BE2C (cell line): ENCODE measurements at regions not wholly inside any gene's neighbourhood (a gene's known extent, or its start where the extent isn't known, plus 50 kb on each side); places are given as distances from the start of the nearest gene placed in this dataset.
"Not testable (repeated sequence)": the region's sequence is repeated elsewhere in the genome, so short reads cannot be mapped to it uniquely, and the experiment has no call there.

Experiments used
- DNase-seq: peaks from one replicate; pipeline ENCODE4 v3.0.0-alpha.2; 2020
- H3K27me3 ChIP-seq: fragments of 250-450 bp; sonication (Bioruptor Pico); 2 replicates; pipeline ENCODE4 v1.5.1; 2020; ENCODE audit warnings: mild to moderate bottlenecking
- H3K36me3 ChIP-seq: fragments of 250-450 bp; sonication (Bioruptor Pico); 2 replicates; pipeline ENCODE4 v1.5.1; 2020; ENCODE audit warnings: mild to moderate bottlenecking
- H3K4me1 ChIP-seq: fragments of 250-450 bp; sonication (Bioruptor Pico); 2 replicates; pipeline ENCODE4 v1.5.1; 2020
- H3K4me3 ChIP-seq: 2 replicates; pipeline ENCODE4 v1.5.1; 2011; ENCODE audit warnings: low read depth, low read length
- H3K9me3 ChIP-seq: fragments of 250-450 bp; sonication (Bioruptor Pico); 2 replicates; pipeline ENCODE4 v1.5.1; 2020
- CTCF ChIP-seq: IDR thresholded peaks from 2 replicates; pipeline ENCODE4 v1.5.1; 2012; ENCODE audit warnings: mild to moderate bottlenecking, low read depth, low read length

GRCh38 chr15:29648415-29648814, 173.9 kb downstream of the TJP1 start:
- not testable (repeated sequence) for H3K4me3 ChIP-seq, H3K27me3 ChIP-seq, H3K9me3 ChIP-seq, H3K36me3 ChIP-seq, H3K4me1 ChIP-seq, DNase-seq

GRCh38 chr15:29645841-29646240, 176.4 kb downstream of the TJP1 start:
- no peak for DNase-seq
- no peaks in the 10 kb centered on the region for H3K9me3 ChIP-seq
- no peaks in the 10 kb centered on the region for H3K4me1 ChIP-seq
- no peaks in the 10 kb centered on the region for H3K27me3 ChIP-seq
- no peaks in the 10 kb centered on the region for H3K36me3 ChIP-seq
- TF ChIP-seq CTCF: no peak
- H3K4me3 ChIP-seq: no peak overlapping the region

- not testable (repeated sequence) for H3K27me3 ChIP-seq, H3K4me1 ChIP-seq, H3K4me3 ChIP-seq, DNase-seq, H3K36me3 ChIP-seq, H3K9me3 ChIP-seq
Measured at GRCh38 chr15:29644361-29644760, 177.9 kb downstream of the TJP1 start.

- no peak for DNase-seq
- Histone ChIP-seq H3K4me1 (no peaks in the 10 kb centered on the region), H3K9me3 (no peaks in the 10 kb centered on the region), H3K4me3 (no peak overlapping the region), H3K36me3 (no peaks in the 10 kb centered on the region), H3K27me3 (no peaks in the 10 kb centered on the region)
- TF ChIP-seq CTCF: no peak
Measured at GRCh38 chr15:29638781-29639180, 183.5 kb downstream of the TJP1 start.

- H3K4me3 ChIP-seq: no peak overlapping the region
- H3K4me1 ChIP-seq: no peaks in the 10 kb centered on the region
- no peak for TF ChIP-seq CTCF
- no peaks in the 10 kb centered on the region for H3K27me3 ChIP-seq
- no peaks in the 10 kb centered on the region for H3K9me3 ChIP-seq
- no peak for DNase-seq
- no peaks in the 10 kb centered on the region for H3K36me3 ChIP-seq
Measured at GRCh38 chr15:29638011-29638410, 184.3 kb downstream of the TJP1 start.

GRCh38 chr15:29637555-29637954, 184.7 kb downstream of the TJP1 start:
- Histone ChIP-seq H3K4me1 (no peaks in the 10 kb centered on the region), H3K9me3 (no peaks in the 10 kb centered on the region), H3K36me3 (no peaks in the 10 kb centered on the region), H3K27me3 (no peaks in the 10 kb centered on the region), H3K4me3 (no peak overlapping the region)
- no peak for TF ChIP-seq CTCF
- no peak for DNase-seq

GRCh38 chr15:29636921-29637320, 185.3 kb downstream of the TJP1 start:
- no peaks in the 10 kb centered on the region for H3K36me3 ChIP-seq
- DNase-seq: no peak
- no peaks in the 10 kb centered on the region for H3K27me3 ChIP-seq
- no peaks in the 10 kb centered on the region for H3K9me3 ChIP-seq
- no peak for TF ChIP-seq CTCF
- H3K4me3 ChIP-seq: no peak overlapping the region
- no peaks in the 10 kb centered on the region for H3K4me1 ChIP-seq
